ENCODE measurements at regions not wholly inside any gene's neighbourhood (a gene's known extent, or its start where the extent isn't known, plus 50 kb on each side); places are given as distances from the start of the nearest gene placed in this dataset.

- Histone ChIP-seq H2AFZ (ENCODE audit: low read depth, low read length) (no peak overlapping the region), H3K9me3 (replicated peaks; ENCODE audit: control insufficient read depth, insufficient read depth, low read length) (peaks cover under 1% of the 10 kb centered on the region), H4K20me1 (replicated peaks; ENCODE audit: control insufficient read depth, extremely low read depth, insufficient read depth, low read length) (no peaks in the 10 kb centered on the region), H3K4me2 (ENCODE audit: insufficient read depth, low read length) (no peak overlapping the region), H3K79me2 (ENCODE audit: control insufficient read depth, insufficient read depth, low read length) (no peaks in the 10 kb centered on the region), H3K9ac (replicated peaks; ENCODE audit: extremely low read depth, insufficient read depth, low read length) (no peak overlapping the region), H3K36me3 (ENCODE audit: control insufficient read depth in 2 of 2, extremely low read depth in 1 of 2, insufficient read depth in 2 of 2, low read length in 2 of 2) (no peaks in the 10 kb centered on the region), H3K9me1 (replicated peaks; ENCODE audit: control insufficient read depth, extremely low read depth, insufficient read depth, low read length) (no peaks in the 10 kb centered on the region), H3K27me3 (ENCODE audit: control insufficient read depth in 2 of 2, insufficient read depth in 2 of 2, low read length in 2 of 2) (no peaks in the 10 kb centered on the region), H3K4me1 (ENCODE audit: control insufficient read depth, extremely low read depth, insufficient read depth, low read length) (no peaks in the 10 kb centered on the region), H3K4me3 (replicated peaks in 1 of 3; ENCODE audit: insufficient read depth in 1 of 3, low read depth in 1 of 3, low read length in 3 of 3) (no peak overlapping the region), H3K27ac (ENCODE audit: insufficient read depth, low read depth, low read length) (no peak overlapping the region)
- no peak for FAIRE-seq
- BruUV-seq (replicated peaks) = no TSS peak
- TF ChIP-seq GATA2 (IDR thresholded peaks at IDR 0.05; ENCODE audit: insufficient read depth, insufficient read length, low read depth, low read length) (no peak), FOS (IDR thresholded peaks at IDR 0.05; ENCODE audit: borderline replicate concordance, insufficient read depth, low read length) (no peak), MYC (IDR thresholded peaks at IDR 0.05; ENCODE audit: low read depth, low read length) (no peak), EZH2 (IDR thresholded peaks at IDR 0.05; ENCODE audit: borderline replicate concordance, low read depth, low read length, severe bottlenecking) (no peak), POLR2AphosphoS5 (IDR thresholded peaks at IDR 0.05; ENCODE audit: insufficient read depth, low read depth, low read length) (no peak), MAX (IDR thresholded peaks at IDR 0.05; ENCODE audit: insufficient read depth, insufficient read length) (no peak), POLR2A (IDR thresholded peaks at IDR 0.05; ENCODE audit: low read depth, low read length) (no peak), JUN (IDR thresholded peaks at IDR 0.05; ENCODE audit: borderline replicate concordance, insufficient read depth, insufficient read length, low read depth) (no peak), CTCF (IDR thresholded peaks at IDR 0.05; ENCODE audit: extremely low read depth in 1 of 2, insufficient read depth in 1 of 2, low read depth in 1 of 2, low read length in 2 of 2) (no peak)
- DNase-seq (ENCODE audit: low read depth, low spot score) = no peak
- ChIA-PET CTCF (no interaction called here), POLR2A (no interaction called here)
- dilution Hi-C loops (cut with MboI; ENCODE audit: extremely low pct_ligation_motif_present, low sequenced_read_pairs) (no loop called here), intact Hi-C loops (cut with micrococcal nuclease) (no loop called here)
These were observed 1809.2 kb upstream of the ACO1 start for GRCh38 chr9:30575218-30575617.
